ENCODE measurements at regions not wholly inside any gene's neighbourhood (a gene's known extent, or its start where the extent isn't known, plus 50 kb on each side); places are given as distances from the start of the nearest gene placed in this dataset.

- TF ChIP-seq, protein P1, sequence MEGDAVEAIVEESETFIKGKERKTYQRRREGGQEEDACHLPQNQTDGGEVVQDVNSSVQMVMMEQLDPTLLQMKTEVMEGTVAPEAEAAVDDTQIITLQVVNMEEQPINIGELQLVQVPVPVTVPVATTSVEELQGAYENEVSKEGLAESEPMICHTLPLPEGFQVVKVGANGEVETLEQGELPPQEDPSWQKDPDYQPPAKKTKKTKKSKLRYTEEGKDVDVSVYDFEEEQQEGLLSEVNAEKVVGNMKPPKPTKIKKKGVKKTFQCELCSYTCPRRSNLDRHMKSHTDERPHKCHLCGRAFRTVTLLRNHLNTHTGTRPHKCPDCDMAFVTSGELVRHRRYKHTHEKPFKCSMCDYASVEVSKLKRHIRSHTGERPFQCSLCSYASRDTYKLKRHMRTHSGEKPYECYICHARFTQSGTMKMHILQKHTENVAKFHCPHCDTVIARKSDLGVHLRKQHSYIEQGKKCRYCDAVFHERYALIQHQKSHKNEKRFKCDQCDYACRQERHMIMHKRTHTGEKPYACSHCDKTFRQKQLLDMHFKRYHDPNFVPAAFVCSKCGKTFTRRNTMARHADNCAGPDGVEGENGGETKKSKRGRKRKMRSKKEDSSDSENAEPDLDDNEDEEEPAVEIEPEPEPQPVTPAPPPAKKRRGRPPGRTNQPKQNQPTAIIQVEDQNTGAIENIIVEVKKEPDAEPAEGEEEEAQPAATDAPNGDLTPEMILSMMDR (IDR thresholded peaks at IDR 0.05; ENCODE audit: low read depth, low read length), result no peak
- H3K36me3 ChIP-seq, result no peaks in the 10 kb centered on the region
- no peak overlapping the region for H3K27ac ChIP-seq
- no peak for DNase-seq
- no peak overlapping the region for H3K4me3 ChIP-seq (ENCODE audit: low read depth, low read length)
- peaks cover 9% of the 10 kb centered on the region for H3K27me3 ChIP-seq (ENCODE audit: insufficient read depth, low read depth, severe bottlenecking)
- H3K9me3 ChIP-seq (ENCODE audit: severe bottlenecking), result no peaks in the 10 kb centered on the region
These were observed 744.6 kb upstream of the POU3F3 start for GRCh38 chr2:104109356-104109755.

- no peak for DNase-seq
- TF ChIP-seq, protein P1 (IDR thresholded peaks at IDR 0.05; ENCODE audit: low read depth, low read length), result no peak
- Histone ChIP-seq H3K27me3 (ENCODE audit: insufficient read depth, low read depth, severe bottlenecking) (peaks cover 46% of the 10 kb centered on the region), H3K9me3 (ENCODE audit: severe bottlenecking) (no peaks in the 10 kb centered on the region), H3K4me3 (ENCODE audit: low read depth, low read length) (no peak overlapping the region), H3K36me3 (no peaks in the 10 kb centered on the region), H3K27ac (no peak overlapping the region)
These were observed 735.0 kb upstream of the POU3F3 start for GRCh38 chr2:104118889-104119288.

DNA sequence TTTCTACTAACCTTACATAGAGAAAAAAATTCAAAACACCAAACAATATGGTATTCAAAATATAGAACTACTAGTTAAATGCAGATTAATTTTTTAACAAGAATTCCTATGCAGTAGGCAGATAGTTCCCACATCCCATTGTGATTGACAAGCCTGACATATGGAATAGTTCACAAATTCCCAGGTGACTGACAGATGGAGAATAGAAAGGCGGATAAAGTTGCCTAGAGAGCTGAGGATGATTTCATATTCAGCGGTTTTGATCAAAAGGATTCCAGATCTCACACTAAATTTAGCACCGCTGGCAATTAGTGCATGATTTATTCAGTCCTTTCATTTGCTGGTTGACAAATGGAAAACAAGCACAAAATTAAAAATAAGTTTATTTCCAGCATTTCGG is 733.7 kb upstream of the POU3F3 start:
- Histone ChIP-seq H3K27ac (no peak overlapping the region), H3K36me3 (no peaks in the 10 kb centered on the region), H3K27me3 (ENCODE audit: insufficient read depth, low read depth, severe bottlenecking) (peaks cover 56% of the 10 kb centered on the region), H3K9me3 (ENCODE audit: severe bottlenecking) (no peaks in the 10 kb centered on the region), H3K4me3 (ENCODE audit: low read depth, low read length) (no peak overlapping the region)
- no peak for DNase-seq
- TF ChIP-seq, protein P1 (IDR thresholded peaks at IDR 0.05; ENCODE audit: low read depth, low read length), result no peak

DNA sequence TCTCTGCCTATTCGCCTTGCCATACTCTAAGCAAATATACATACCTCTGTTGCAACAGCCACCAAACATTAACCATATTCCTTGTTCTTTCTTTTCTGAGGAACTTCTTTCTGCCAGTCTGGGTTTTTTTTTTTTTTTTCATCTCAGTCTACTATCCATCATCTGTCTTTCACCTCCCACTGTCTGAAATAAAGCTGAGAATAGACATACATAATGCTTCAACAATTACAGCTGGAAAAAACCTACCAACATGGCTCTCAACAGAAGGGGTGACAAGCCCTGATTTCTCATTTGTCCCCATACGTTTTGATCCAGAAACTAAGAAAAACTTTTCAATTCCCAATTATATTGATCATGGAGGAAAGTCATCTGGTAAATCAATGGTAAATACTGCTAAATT is 728.8 kb upstream of the POU3F3 start:
- no peak for DNase-seq
- TF ChIP-seq, protein P1 (IDR thresholded peaks at IDR 0.05; ENCODE audit: low read depth, low read length), result no peak

GRCh38 chr2:104127049-104127770 is 726.7 kb upstream of the POU3F3 start:
- peaks cover 47% of the 10 kb centered on the region for H3K27me3 ChIP-seq (ENCODE audit: insufficient read depth, low read depth, severe bottlenecking)
- H3K9me3 ChIP-seq (ENCODE audit: severe bottlenecking), result no peaks in the 10 kb centered on the region
- DNase-seq, result no peak
- H3K4me3 ChIP-seq (ENCODE audit: low read depth, low read length), result no peak overlapping the region
- no peaks in the 10 kb centered on the region for H3K36me3 ChIP-seq
- TF ChIP-seq, protein P1 (IDR thresholded peaks at IDR 0.05; ENCODE audit: low read depth, low read length), result no peak
- H3K27ac ChIP-seq, result no peak overlapping the region

More for the DNA sequence above, 728.8 kb upstream of the POU3F3 start:
- H3K27ac ChIP-seq, result no peak overlapping the region
- H3K9me3 ChIP-seq (ENCODE audit: severe bottlenecking), result no peaks in the 10 kb centered on the region
- H3K27me3 ChIP-seq (ENCODE audit: insufficient read depth, low read depth, severe bottlenecking), result peaks cover 49% of the 10 kb centered on the region
- H3K36me3 ChIP-seq, result no peaks in the 10 kb centered on the region
- H3K4me3 ChIP-seq (ENCODE audit: low read depth, low read length), result no peak overlapping the region

DNA sequence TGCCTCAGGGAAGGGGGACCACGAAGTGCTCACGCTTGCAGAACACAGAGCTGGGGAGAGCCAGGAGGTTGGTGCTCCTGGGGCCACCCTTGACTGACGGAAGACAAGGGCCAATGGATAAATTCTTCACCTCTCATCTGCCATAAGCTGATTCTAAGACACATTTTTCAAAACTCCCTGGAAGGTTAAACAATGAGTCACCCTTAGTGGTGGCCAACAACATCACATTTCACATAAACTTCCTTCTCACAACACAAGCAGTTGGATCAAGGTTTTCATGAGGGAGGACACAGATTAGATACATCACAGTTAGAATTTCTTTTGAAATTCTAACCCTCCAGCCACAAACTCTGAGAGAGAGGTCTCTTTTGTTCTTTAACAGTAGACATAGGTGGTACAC is 713.6 kb upstream of the POU3F3 start:
- Histone ChIP-seq H3K27ac (no peak overlapping the region), H3K4me3 (ENCODE audit: low read depth, low read length) (no peak overlapping the region), H3K27me3 (ENCODE audit: insufficient read depth, low read depth, severe bottlenecking) (peaks cover 49% of the 10 kb centered on the region), H3K9me3 (ENCODE audit: severe bottlenecking) (no peaks in the 10 kb centered on the region), H3K36me3 (no peaks in the 10 kb centered on the region)
- no peak for DNase-seq
- TF ChIP-seq, protein P1 (IDR thresholded peaks at IDR 0.05; ENCODE audit: low read depth, low read length), result no peak
